Brain microvascular endothelial cell (primary cell): ENCODE measurements at regions not wholly inside any gene's neighbourhood (a gene's known extent, or its start where the extent isn't known, plus 50 kb on each side); places are given as distances from the start of the nearest gene placed in this dataset.

Experiments
- DNase-seq: peaks from one replicate; pipeline ENCODE4 v3.0.0-alpha.2; 2020
- H3K27ac ChIP-seq: fragments of 250-450 bp; sonication (Bioruptor Pico); 2 replicates; pipeline ENCODE4 v1.5.1; 2020; ENCODE audit warnings: mild to moderate bottlenecking, moderate library complexity
- H3K27me3 ChIP-seq: fragments of 250-450 bp; sonication (Bioruptor Pico); replicated peaks from 2 replicates; pipeline ENCODE4 v1.5.1; 2020; ENCODE audit warnings: mild to moderate bottlenecking
- H3K36me3 ChIP-seq: fragments of 250-450 bp; sonication (Bioruptor Pico); replicated peaks from 2 replicates; pipeline ENCODE4 v1.5.1; 2020; ENCODE audit warnings: mild to moderate bottlenecking
- H3K4me3 ChIP-seq: 2 replicates; pipeline ENCODE4 v1.5.1; 2011; ENCODE audit warnings: low read depth, mild to moderate bottlenecking, control low read depth, low read length, moderate library complexity
- in situ Hi-C: cut with HindIII; loops from 2 replicates; pipeline ENCODE4 v1.10.0; 2017; ENCODE audit warnings: low sequenced_read_pairs, low pct_ligation_motif_present
- TF ChIP-seq, protein P1 (sequence below): IDR thresholded peaks from 2 replicates; pipeline ENCODE4 v1.5.1; 2011; ENCODE audit warnings: low read depth, mild to moderate bottlenecking, moderate library complexity, low read length, control low read depth, inconsistent platforms; ENCODE audit errors: missing control alignments

DNA sequence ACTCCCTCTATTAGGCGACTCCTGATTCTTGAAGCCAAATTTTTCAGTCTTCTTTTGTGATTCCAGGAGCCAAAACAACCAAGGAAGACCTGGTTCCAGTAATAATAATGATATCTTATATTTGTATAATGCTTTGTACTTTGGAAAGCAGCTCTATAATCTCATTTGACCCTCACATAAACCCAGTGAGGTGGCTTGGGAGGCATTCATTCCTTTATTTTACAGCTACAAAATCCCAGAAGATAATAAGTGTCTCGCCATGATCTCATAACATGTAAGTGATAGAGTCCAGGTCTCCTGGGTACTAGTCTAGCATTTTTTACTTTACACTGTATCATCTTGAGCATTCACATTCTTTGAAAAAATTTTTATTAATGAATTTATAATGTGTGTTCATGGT, 143.1 kb downstream of the ACTBL2 start:
- in situ Hi-C loops, result no loop called here
- no peak for DNase-seq
- Histone ChIP-seq H3K4me3 (no peak overlapping the region), H3K36me3 (no peaks in the 10 kb centered on the region), H3K27ac (no peak overlapping the region), H3K27me3 (no peaks in the 10 kb centered on the region)
- TF ChIP-seq, protein P1, sequence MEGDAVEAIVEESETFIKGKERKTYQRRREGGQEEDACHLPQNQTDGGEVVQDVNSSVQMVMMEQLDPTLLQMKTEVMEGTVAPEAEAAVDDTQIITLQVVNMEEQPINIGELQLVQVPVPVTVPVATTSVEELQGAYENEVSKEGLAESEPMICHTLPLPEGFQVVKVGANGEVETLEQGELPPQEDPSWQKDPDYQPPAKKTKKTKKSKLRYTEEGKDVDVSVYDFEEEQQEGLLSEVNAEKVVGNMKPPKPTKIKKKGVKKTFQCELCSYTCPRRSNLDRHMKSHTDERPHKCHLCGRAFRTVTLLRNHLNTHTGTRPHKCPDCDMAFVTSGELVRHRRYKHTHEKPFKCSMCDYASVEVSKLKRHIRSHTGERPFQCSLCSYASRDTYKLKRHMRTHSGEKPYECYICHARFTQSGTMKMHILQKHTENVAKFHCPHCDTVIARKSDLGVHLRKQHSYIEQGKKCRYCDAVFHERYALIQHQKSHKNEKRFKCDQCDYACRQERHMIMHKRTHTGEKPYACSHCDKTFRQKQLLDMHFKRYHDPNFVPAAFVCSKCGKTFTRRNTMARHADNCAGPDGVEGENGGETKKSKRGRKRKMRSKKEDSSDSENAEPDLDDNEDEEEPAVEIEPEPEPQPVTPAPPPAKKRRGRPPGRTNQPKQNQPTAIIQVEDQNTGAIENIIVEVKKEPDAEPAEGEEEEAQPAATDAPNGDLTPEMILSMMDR, result no peak

DNA sequence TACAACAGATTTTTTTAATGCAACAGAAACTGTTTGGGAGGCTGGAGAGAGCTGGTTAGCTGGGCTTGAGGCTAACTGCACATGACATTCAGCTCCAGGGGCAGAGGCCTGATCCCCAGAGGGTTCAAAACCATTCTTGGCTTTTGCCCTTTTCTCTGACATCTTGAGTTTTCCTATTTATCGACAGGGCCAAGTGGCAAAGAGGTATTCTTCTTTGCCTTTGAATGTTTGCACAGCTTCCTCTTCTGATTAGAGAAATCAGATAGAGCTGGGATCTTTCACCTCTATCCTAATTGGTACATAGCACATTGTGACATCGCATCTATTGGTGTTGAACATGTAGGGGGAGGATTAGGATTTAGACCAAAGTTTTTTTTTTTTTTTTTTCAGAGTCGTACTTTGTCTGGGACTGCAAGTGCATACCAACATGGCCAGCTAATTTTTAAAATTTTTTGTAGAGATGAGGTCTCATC, 143.7 kb downstream of the ACTBL2 start:
- Histone ChIP-seq H3K36me3 (no peaks in the 10 kb centered on the region), H3K27me3 (no peaks in the 10 kb centered on the region), H3K4me3 (no peak overlapping the region), H3K27ac (no peak overlapping the region)
- TF ChIP-seq, protein P1, result no peak
- no peak for DNase-seq
- in situ Hi-C loops, result no loop called here

DNA sequence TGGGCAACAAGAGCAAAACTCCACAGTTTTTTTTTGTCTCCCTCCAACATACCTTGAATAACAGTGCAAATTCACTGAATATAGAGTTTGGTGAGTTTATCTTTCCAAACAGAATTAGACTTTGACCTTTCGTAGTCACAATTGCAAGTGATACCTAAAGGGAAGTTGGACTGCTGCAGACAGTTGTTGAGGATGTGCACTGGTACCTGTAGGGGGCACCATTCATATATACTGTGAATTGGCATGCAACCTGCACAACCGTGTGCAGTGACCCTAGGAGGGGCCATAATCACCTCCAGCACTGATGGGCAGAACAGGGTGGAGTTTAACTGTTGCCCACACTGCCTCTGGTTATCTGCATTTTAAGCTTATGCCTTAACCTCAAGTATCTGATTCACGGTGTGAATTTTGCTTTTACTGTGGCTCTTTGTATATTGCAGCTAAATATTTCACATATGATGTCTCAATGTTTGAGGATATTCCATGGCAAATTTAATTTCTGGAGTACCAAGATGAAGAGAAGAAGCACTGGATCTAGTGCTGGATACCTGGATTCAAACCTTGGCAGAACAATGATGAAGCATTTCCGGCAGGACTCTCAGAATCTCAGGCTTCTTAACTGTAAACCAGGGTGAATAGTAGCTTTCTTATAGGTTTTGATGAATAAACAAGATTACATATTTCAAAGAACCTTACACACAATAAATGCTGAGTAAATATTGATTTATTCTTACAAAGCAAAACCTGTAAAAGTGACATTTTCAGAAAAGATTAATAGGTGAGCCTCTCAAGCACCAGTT, 144.3 kb downstream of the ACTBL2 start:
- Histone ChIP-seq H3K27ac (no peak overlapping the region), H3K4me3 (no peak overlapping the region), H3K27me3 (no peaks in the 10 kb centered on the region), H3K36me3 (no peaks in the 10 kb centered on the region)
- in situ Hi-C loops, result no loop called here
- TF ChIP-seq, protein P1, result peak; percentile 68
- no peak for DNase-seq

DNA sequence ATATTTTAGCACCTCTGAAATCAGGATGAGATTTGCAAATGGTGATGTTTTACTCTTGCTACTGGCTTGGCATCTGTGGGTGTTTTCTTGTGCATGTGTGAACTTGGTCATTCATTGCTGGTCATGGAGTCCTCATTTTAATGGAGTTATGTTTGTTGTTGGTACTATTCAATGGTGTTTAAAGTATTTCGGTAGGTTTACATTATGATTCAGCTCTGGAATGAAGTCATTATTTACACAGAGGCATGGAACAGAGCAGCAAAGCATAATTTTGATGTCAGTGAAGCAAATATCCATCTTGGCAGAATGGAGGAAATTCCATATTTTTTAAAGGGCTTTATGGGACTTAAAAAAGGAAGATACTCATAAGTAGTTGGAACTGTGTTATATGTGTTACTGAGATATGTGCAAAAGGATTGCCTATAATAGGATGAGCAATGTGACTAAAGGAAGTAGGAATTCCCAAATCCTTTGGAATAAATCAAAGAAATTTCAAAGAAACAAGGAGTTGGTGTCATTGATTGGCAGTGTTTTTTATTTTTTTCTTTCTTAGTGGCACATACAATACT, 147.4 kb downstream of the ACTBL2 start:
- peak; percentile 27 for DNase-seq
- in situ Hi-C loops, result no loop called here
- H3K4me3 ChIP-seq, result no peak overlapping the region
- no peaks in the 10 kb centered on the region for H3K27me3 ChIP-seq
- peak overlapping the region; percentile 45 for H3K27ac ChIP-seq
- H3K36me3 ChIP-seq, result no peaks in the 10 kb centered on the region
- TF ChIP-seq, protein P1, result no peak

DNA sequence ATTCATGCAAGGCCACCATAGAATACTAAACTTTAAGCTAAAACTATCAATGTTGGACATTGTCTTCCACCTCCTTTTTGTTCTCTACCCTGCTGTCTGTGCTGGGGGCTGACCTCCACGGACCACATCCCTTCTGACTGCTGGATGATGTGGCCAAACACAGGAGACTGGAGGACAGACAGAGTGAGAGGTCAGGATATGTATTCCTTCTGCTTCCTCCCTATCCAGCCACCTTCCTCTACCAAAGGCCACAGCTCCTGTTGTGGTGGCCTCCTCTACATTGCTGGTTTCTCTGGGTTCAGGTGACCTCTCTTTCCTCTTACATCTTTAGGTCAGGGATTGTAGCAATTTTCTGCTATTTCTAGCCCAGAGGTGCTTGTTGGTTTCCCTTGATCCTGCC, 148.1 kb downstream of the ACTBL2 start:
- Histone ChIP-seq H3K4me3 (no peak overlapping the region), H3K36me3 (no peaks in the 10 kb centered on the region), H3K27ac (peak overlapping the region; percentile 45), H3K27me3 (no peaks in the 10 kb centered on the region)
- in situ Hi-C loops, result no loop called here
- DNase-seq, result no peak
- TF ChIP-seq, protein P1, result no peak
